GM23248 (cell line): ENCODE measurements at regions not wholly inside any gene's neighbourhood (a gene's known extent, or its start where the extent isn't known, plus 50 kb on each side); places are given as distances from the start of the nearest gene placed in this dataset.

ENCODE experiments used
- EZH2 ChIP-seq: fragments of 200-600 bp; sonication (generic); IDR thresholded peaks from 2 replicates; pipeline ENCODE4 v1.6.1; 2018; ENCODE audit warnings: antibody characterized with exemption, mild to moderate bottlenecking; ENCODE audit not compliant: insufficient read depth, poor library complexity, severe bottlenecking
- EZH2phosphoT487 ChIP-seq: fragments of 200-600 bp; sonication (generic); IDR thresholded peaks from 2 replicates; pipeline ENCODE4 v1.6.1; 2018; ENCODE audit warnings: antibody characterized with exemption, moderate library complexity, mild to moderate bottlenecking, low read depth; ENCODE audit not compliant: insufficient read depth

DNA sequence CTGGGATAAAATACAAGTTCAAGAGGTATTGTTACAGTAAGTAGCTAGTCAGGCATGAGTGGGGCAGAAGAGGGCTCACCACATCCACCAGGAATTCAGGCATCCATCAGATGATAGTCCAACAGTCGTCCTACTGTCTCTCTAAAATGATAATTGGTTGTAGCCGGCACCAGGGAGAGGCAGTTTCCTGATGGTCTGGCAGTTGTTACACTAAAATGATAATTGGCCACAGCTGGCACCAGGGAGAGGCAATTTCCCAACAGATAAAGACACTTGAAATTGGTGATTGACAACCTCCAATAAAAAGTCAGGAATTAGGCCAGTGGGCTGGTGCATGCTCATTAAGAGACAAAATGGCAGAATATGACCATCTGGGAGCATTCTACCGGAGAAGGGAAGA lies 545.8 kb downstream of the AMY1C start:
- TF ChIP-seq EZH2phosphoT487 (no peak), EZH2 (no peak)
